ENCODE measurements at regions not wholly inside any gene's neighbourhood (a gene's known extent, or its start where the extent isn't known, plus 50 kb on each side); places are given as distances from the start of the nearest gene placed in this dataset.

DNA sequence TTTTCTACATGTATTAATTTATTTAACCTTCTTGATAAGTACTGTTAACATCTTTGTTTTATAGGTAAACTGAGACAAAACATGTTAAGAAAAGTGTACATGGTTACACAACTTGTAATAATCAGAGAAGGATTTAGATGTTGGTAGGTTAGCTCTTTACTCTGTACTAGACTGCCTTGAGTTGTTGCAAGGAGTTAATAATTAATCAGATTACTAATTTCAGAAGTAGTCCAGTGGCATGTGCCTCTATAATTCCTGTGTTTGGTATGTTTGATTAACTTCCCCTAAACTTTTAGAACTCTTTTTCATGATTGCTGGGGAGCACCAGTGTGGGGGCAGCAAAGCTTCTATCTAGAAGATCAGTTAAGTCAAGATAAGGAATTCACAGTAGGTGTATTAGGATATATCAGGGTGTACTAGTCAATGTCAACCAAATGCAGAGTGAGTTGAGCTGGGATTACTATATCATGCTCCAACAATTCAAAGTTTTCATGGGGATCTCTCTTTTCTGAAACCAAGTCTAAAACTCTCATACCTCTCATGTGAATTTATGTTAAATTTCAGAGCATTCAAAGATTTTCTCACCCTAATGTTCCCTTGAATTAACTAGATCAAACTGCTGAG lies 129.7 kb upstream of the AHI1 start:
- intact Hi-C loops (cut with DNase I; ENCODE audit: low total_unique reads): no loop called here
- Histone ChIP-seq H3K4me3 (no peak overlapping the region), H3K27ac (no peak overlapping the region), H3K9me3 (no peaks in the 10 kb centered on the region), H3K36me3 (no peaks in the 10 kb centered on the region), H3K4me1 (no peaks in the 10 kb centered on the region), H3K27me3 (no peaks in the 10 kb centered on the region)
- no peak for TF ChIP-seq POLR2A (IDR thresholded peaks at IDR 0.05)
- TF ChIP-seq, protein P1, sequence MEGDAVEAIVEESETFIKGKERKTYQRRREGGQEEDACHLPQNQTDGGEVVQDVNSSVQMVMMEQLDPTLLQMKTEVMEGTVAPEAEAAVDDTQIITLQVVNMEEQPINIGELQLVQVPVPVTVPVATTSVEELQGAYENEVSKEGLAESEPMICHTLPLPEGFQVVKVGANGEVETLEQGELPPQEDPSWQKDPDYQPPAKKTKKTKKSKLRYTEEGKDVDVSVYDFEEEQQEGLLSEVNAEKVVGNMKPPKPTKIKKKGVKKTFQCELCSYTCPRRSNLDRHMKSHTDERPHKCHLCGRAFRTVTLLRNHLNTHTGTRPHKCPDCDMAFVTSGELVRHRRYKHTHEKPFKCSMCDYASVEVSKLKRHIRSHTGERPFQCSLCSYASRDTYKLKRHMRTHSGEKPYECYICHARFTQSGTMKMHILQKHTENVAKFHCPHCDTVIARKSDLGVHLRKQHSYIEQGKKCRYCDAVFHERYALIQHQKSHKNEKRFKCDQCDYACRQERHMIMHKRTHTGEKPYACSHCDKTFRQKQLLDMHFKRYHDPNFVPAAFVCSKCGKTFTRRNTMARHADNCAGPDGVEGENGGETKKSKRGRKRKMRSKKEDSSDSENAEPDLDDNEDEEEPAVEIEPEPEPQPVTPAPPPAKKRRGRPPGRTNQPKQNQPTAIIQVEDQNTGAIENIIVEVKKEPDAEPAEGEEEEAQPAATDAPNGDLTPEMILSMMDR (IDR thresholded peaks at IDR 0.05): no peak
- no peak for DNase-seq

DNA sequence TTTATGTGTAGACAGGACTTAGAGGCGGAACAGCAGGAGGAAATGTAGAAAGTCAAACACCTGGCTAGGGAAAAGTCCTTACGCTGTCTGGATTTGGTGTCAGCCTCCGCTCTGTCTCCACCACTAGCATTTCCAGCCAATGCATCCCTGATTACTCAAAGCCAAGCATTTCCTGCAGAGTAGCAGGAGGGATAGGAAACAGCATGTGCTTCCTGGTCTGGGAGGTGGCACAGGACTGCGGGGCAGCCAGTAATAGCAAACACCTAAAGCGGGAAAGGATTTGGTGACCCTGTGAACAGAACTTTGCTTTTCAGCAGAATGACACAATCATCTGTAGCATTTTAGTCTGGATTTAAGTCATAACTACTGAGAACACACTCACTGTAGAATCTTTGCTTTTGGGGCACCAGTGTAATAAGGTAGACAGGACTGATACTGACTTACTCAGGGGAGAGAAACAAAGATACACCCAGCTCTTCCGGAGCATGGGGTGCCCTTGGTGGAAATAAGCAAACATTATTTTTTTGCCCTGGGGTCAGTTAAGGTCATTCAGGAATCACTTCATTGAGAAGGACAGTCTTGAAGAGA lies 133.3 kb upstream of the AHI1 start:
- Histone ChIP-seq H3K27ac (peak overlapping the region in 1 of 2 donors; percentile 51), H3K9me3 (no peaks in the 10 kb centered on the region), H3K4me3 (no peak overlapping the region), H3K27me3 (no peaks in the 10 kb centered on the region), H3K36me3 (no peaks in the 10 kb centered on the region), H3K4me1 (no peaks in the 10 kb centered on the region)
- intact Hi-C loops (cut with DNase I; ENCODE audit: low total_unique reads): no loop called here
- TF ChIP-seq POLR2A (IDR thresholded peaks at IDR 0.05): no peak
- TF ChIP-seq, protein P1 (IDR thresholded peaks at IDR 0.05): no peak
- peak in 1 of 2 donors; percentile 41 for DNase-seq

- no peaks in the 10 kb centered on the region for H3K36me3 ChIP-seq
- no peaks in the 10 kb centered on the region for H3K27me3 ChIP-seq
- intact Hi-C loops (cut with DNase I; ENCODE audit: low total_unique reads): no loop called here
- H3K4me1 ChIP-seq: no peaks in the 10 kb centered on the region
- no peak overlapping the region for H3K27ac ChIP-seq
- H3K4me3 ChIP-seq: no peak overlapping the region
- TF ChIP-seq, protein P1 (IDR thresholded peaks at IDR 0.05): no peak
- no peak for TF ChIP-seq POLR2A (IDR thresholded peaks at IDR 0.05)
- DNase-seq: no peak
- no peaks in the 10 kb centered on the region for H3K9me3 ChIP-seq
Measured at GRCh38 chr6:135631821-135632220, 134.3 kb upstream of the AHI1 start.

- DNase-seq: no peak
- no peaks in the 10 kb centered on the region for H3K27me3 ChIP-seq
- H3K4me1 ChIP-seq: no peaks in the 10 kb centered on the region
- no peaks in the 10 kb centered on the region for H3K9me3 ChIP-seq
- H3K27ac ChIP-seq: no peak overlapping the region
- TF ChIP-seq, protein P1 (IDR thresholded peaks at IDR 0.05): no peak
- no peak for TF ChIP-seq POLR2A (IDR thresholded peaks at IDR 0.05)
- H3K36me3 ChIP-seq: no peaks in the 10 kb centered on the region
- intact Hi-C loops (cut with DNase I; ENCODE audit: low total_unique reads): no loop called here
- no peak overlapping the region for H3K4me3 ChIP-seq
Measured at GRCh38 chr6:135633573-135633972, 136.0 kb upstream of the AHI1 start.

DNA sequence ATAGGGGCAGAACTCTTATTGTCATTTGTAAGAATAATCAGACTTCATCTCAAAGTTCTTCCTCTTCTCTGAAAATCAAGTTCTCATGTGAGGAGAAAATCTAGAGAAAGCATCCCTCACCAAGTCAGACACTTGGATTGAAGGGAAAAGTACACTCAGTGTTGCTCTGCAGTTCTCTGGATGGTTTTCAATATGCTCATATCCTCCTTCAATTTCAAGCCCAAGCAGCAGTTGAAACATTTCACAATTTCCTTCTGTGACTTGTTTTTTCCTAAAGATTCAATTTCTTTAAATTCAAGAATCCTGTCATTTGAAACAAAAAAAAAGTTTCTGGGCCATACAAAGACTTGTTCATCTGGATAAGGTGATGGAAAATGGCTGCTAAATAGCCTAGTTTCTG lies 140.2 kb upstream of the AHI1 start:
- Histone ChIP-seq H3K4me1 (no peaks in the 10 kb centered on the region), H3K4me3 (no peak overlapping the region), H3K9me3 (no peaks in the 10 kb centered on the region), H3K27me3 (no peaks in the 10 kb centered on the region), H3K36me3 (no peaks in the 10 kb centered on the region), H3K27ac (no peak overlapping the region)
- no peak for TF ChIP-seq POLR2A (IDR thresholded peaks at IDR 0.05)
- TF ChIP-seq, protein P1 (IDR thresholded peaks at IDR 0.05): no peak
- intact Hi-C loops (cut with DNase I; ENCODE audit: low total_unique reads): no loop called here
- no peak for DNase-seq
